ENCODE measurements at regions not wholly inside any gene's neighbourhood (a gene's known extent, or its start where the extent isn't known, plus 50 kb on each side); places are given as distances from the start of the nearest gene placed in this dataset.

DNA sequence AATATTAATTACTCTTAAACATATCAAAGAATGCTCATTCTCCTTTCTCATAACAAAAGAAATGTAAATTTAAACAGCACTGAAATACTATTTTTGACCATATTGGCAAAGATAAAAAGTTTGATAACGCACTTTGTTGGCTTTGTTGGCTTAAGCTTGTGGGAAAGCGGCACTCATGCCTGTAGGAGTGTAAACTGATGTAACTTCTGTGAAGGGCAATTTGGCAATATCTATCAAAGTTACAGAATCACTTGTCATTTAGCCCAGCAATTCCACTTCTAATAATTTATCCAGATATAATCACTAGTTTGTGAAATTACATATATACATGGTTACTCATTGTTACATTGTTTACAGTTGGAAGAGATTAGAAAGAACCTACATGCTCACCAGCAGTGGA lies 96.3 kb upstream of the FOXN2 start:
- no peak for TF ChIP-seq ZBTB7A (IDR thresholded peaks at IDR 0.05; ENCODE audit: low read depth)

GRCh38 chr2:48219234-48219554 lies 95.3 kb upstream of the FOXN2 start:
- TF ChIP-seq YY1 (IDR thresholded peaks at IDR 0.05; ENCODE audit: low read depth) (no peak), TEAD4 (IDR thresholded peaks at IDR 0.05) (no peak), ZBTB7A (IDR thresholded peaks at IDR 0.05; ENCODE audit: low read depth) (no peak), TCF12 (IDR thresholded peaks at IDR 0.05; ENCODE audit: low read depth) (no peak), NFIC (IDR thresholded peaks at IDR 0.05) (no peak), CEBPB (IDR thresholded peaks at IDR 0.05) (no peak), REST (IDR thresholded peaks at IDR 0.05; ENCODE audit: low read depth) (no peak), FOXM1 (IDR thresholded peaks at IDR 0.05; ENCODE audit: borderline replicate concordance, low read depth) (no peak), EP300 (IDR thresholded peaks at IDR 0.05; ENCODE audit: borderline replicate concordance) (no peak), TAF1 (IDR thresholded peaks at IDR 0.05; ENCODE audit: low read depth) (no peak), EGR1 (IDR thresholded peaks at IDR 0.05) (no peak), RAD21 (IDR thresholded peaks at IDR 0.05; ENCODE audit: low read depth) (no peak)
- TF ChIP-seq, protein P1, sequence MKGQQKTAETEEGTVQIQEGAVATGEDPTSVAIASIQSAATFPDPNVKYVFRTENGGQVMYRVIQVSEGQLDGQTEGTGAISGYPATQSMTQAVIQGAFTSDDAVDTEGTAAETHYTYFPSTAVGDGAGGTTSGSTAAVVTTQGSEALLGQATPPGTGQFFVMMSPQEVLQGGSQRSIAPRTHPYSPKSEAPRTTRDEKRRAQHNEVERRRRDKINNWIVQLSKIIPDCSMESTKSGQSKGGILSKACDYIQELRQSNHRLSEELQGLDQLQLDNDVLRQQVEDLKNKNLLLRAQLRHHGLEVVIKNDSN (IDR thresholded peaks at IDR 0.05), result no peak
- TF ChIP-seq, protein P2, sequence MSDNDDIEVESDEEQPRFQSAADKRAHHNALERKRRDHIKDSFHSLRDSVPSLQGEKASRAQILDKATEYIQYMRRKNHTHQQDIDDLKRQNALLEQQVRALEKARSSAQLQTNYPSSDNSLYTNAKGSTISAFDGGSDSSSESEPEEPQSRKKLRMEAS (IDR thresholded peaks at IDR 0.05), result no peak

GRCh38 chr2:48219555-48220436 lies 94.7 kb upstream of the FOXN2 start:
- TF ChIP-seq NFIC (IDR thresholded peaks at IDR 0.05) (no peak), FOXM1 (IDR thresholded peaks at IDR 0.05; ENCODE audit: borderline replicate concordance, low read depth) (no peak), CEBPB (IDR thresholded peaks at IDR 0.05) (no peak), YY1 (IDR thresholded peaks at IDR 0.05; ENCODE audit: low read depth) (no peak), EP300 (IDR thresholded peaks at IDR 0.05; ENCODE audit: borderline replicate concordance) (no peak), TCF12 (IDR thresholded peaks at IDR 0.05; ENCODE audit: low read depth) (no peak), EGR1 (IDR thresholded peaks at IDR 0.05) (no peak)

- TF ChIP-seq CEBPB (IDR thresholded peaks at IDR 0.05), result no peak
- no peak for TF ChIP-seq EGR1 (IDR thresholded peaks at IDR 0.05)
- TF ChIP-seq, protein P2 (IDR thresholded peaks at IDR 0.05), result no peak
- TF ChIP-seq CREB1 (IDR thresholded peaks at IDR 0.05; ENCODE audit: low read depth), result no peak
- TF ChIP-seq TEAD4 (IDR thresholded peaks at IDR 0.05), result no peak
- no peak for TF ChIP-seq REST (IDR thresholded peaks at IDR 0.05; ENCODE audit: low read depth)
- no peak for TF ChIP-seq TCF12 (IDR thresholded peaks at IDR 0.05; ENCODE audit: low read depth)
- TF ChIP-seq NFIC (IDR thresholded peaks at IDR 0.05), result no peak
- no peak for TF ChIP-seq ZBTB7A (IDR thresholded peaks at IDR 0.05; ENCODE audit: low read depth)
- no peak for TF ChIP-seq EP300 (IDR thresholded peaks at IDR 0.05; ENCODE audit: borderline replicate concordance)
- TF ChIP-seq, protein P1 (IDR thresholded peaks at IDR 0.05), result no peak
- TF ChIP-seq TAF1 (IDR thresholded peaks at IDR 0.05; ENCODE audit: low read depth), result no peak
- no peak for TF ChIP-seq RAD21 (IDR thresholded peaks at IDR 0.05; ENCODE audit: low read depth)
Observed at GRCh38 chr2:48220501-48220900, 94.0 kb upstream of the FOXN2 start.

DNA sequence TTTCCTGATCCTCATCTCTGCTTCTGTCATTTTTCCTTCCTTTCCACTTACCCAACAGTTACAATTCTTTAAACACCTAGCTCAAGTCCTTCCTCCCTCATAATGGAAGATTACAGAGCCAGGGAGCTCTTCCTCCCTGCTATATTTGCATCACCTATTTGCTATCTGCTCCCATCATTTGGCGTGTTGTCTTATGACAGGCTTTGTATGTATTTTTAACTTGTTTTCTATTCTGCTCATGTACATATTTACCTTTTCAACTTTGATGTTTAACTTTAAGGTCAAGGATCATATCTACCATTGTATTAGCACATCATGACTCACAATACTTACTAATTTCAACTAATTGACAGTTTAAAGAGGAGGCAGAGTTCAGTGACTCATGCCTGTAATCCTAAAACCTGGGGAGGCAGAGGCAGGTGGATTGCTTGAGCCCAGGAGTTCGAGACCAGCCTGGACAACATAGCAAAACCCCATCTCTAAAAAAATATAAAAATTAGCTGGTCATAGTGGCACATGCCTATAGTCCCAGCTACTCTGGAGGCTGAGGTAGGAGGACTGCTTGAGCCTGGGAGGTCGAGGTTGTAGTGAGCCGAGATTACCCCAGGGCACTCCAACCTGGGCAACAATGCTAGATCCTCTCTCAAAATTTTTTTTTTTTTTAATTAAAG lies 92.5 kb upstream of the FOXN2 start:
- TF ChIP-seq ZBTB7A (IDR thresholded peaks at IDR 0.05; ENCODE audit: low read depth) (no peak), REST (IDR thresholded peaks at IDR 0.05; ENCODE audit: low read depth) (no peak), CEBPB (IDR thresholded peaks at IDR 0.05) (no peak), RAD21 (IDR thresholded peaks at IDR 0.05; ENCODE audit: low read depth) (no peak), TEAD4 (IDR thresholded peaks at IDR 0.05) (no peak), EGR1 (IDR thresholded peaks at IDR 0.05) (no peak)
